ENCODE measurements at regions not wholly inside any gene's neighbourhood (a gene's known extent, or its start where the extent isn't known, plus 50 kb on each side); places are given as distances from the start of the nearest gene placed in this dataset.

DNA sequence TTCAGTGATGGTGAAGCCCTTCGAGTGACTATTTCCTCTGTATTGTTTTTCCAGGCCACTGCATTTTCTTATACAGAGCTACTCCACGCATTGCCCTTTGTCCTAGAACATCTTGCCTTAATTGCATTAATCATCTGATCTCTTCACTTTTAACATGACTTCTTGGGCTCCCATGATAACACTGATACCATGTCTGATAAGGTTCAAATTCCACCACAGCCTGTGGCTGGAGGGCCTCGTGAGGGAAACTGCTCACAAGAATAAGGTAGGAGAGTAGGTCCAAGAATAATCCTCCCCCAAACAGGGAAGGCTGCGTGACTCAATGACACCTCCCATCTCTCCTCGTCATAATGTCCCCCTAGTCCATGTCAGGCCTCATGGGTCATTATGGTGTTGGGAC lies 165.5 kb upstream of the ECI2 start:
- Histone ChIP-seq H3K27ac (ENCODE audit: insufficient read depth in 1 of 2, low read depth in 1 of 2, low read length in 2 of 2, poor library complexity in 1 of 2, severe bottlenecking in 2 of 2) (no peak overlapping the region), H3K4me3 (ENCODE audit: control insufficient read depth in 1 of 7, extremely low read depth in 1 of 7, insufficient read depth in 4 of 7, low read depth in 2 of 7, low read length in 6 of 7) (no peak overlapping the region), H3K27me3 (replicated peaks in 2 of 5; ENCODE audit: control insufficient read depth in 4 of 5, insufficient read depth in 5 of 5, low read length in 4 of 5) (no peaks in the 10 kb centered on the region), H3K9me3 (ENCODE audit: control extremely low read depth in 1 of 5, control insufficient read depth in 4 of 5, insufficient read depth in 2 of 5, low read depth in 1 of 5, low read length in 4 of 5) (peaks cover 0 to 18% (median 0%) of the 10 kb centered on the region in 5 experiments), H3K36me3 (ENCODE audit: control insufficient read depth in 4 of 4, insufficient read depth in 4 of 4, low read length in 3 of 4) (no peaks in the 10 kb centered on the region), H3K4me1 (ENCODE audit: control extremely low read depth in 1 of 4, control insufficient read depth in 4 of 4, insufficient read depth in 4 of 4, low read length in 3 of 4) (no peaks in the 10 kb centered on the region)
- WGBS (ENCODE audit: insufficient coverage), result 100% methylated on average over 2 of the region's 5 CpGs
- no peak for DNase-seq
- ChIA-PET POLR2A (no interaction called here), CTCF (no interaction called here)

DNA sequence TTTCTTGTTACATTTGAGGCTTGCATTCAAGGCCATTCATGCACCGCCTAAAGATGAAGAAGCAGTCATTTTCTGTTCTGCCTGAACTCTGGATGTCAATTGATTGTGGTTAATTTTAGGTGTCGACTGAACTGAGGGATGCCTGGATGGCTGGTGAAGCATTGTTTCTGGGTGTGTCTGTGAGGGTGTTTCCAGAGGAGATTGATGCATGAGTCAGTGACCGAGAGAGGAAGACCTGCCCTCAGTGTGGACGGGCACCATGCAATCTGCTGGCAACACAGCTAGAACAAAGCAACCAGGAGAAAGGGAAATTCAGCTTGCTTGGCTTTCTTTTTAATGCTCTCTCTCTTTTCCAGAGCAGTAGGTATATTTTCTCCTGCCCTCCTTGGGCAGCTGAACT lies 164.1 kb upstream of the ECI2 start:
- 94% methylated on average over 3 of the region's 4 CpGs for WGBS (ENCODE audit: insufficient coverage)

DNA sequence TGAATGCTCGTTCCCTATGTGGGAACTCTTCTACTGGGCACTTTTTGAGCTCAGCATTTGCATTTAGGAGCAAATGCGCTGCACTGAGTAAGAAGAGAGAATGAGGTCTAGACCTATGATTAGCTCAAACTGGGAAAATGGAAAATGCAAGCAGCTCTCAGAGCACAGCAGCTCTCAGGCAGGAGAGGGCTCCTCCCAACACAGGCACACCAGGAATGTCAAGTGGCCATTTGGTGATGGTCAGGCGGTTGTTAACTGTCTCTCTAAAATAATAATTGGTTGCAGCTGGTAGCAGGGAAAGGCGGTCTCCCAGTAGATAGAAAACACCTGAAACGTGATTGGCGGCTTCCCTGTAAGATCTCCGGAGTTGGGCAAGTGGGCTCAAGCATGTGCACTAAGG lies 162.0 kb upstream of the ECI2 start:
- H3K9me3 ChIP-seq (ENCODE audit: control extremely low read depth in 1 of 5, control insufficient read depth in 4 of 5, insufficient read depth in 2 of 5, low read depth in 1 of 5, low read length in 4 of 5), result peaks cover 0 to 18% (median 0%) of the 10 kb centered on the region in 5 experiments
- ChIA-PET CTCF (no interaction called here), POLR2A (no interaction called here)
- H3K4me1 ChIP-seq (ENCODE audit: control extremely low read depth in 1 of 4, control insufficient read depth in 4 of 4, insufficient read depth in 4 of 4, low read length in 3 of 4), result no peaks in the 10 kb centered on the region
- H3K4me3 ChIP-seq (ENCODE audit: control insufficient read depth in 1 of 7, extremely low read depth in 1 of 7, insufficient read depth in 4 of 7, low read depth in 2 of 7, low read length in 6 of 7), result no peak overlapping the region
- H3K27me3 ChIP-seq (replicated peaks in 2 of 5; ENCODE audit: control insufficient read depth in 4 of 5, insufficient read depth in 5 of 5, low read length in 4 of 5), result no peaks in the 10 kb centered on the region
- DNase-seq, result no peak
- WGBS (ENCODE audit: insufficient coverage), result 97% methylated on average over 7 of the region's 7 CpGs
- no peaks in the 10 kb centered on the region for H3K36me3 ChIP-seq (ENCODE audit: control insufficient read depth in 4 of 4, insufficient read depth in 4 of 4, low read length in 3 of 4)
- no peak overlapping the region for H3K27ac ChIP-seq (ENCODE audit: insufficient read depth in 1 of 2, low read depth in 1 of 2, low read length in 2 of 2, poor library complexity in 1 of 2, severe bottlenecking in 2 of 2)

More for the DNA sequence above, 164.1 kb upstream of the ECI2 start:
- Histone ChIP-seq H3K4me3 (ENCODE audit: control insufficient read depth in 1 of 7, extremely low read depth in 1 of 7, insufficient read depth in 4 of 7, low read depth in 2 of 7, low read length in 6 of 7) (no peak overlapping the region), H3K27me3 (replicated peaks in 2 of 5; ENCODE audit: control insufficient read depth in 4 of 5, insufficient read depth in 5 of 5, low read length in 4 of 5) (no peaks in the 10 kb centered on the region), H3K4me1 (ENCODE audit: control extremely low read depth in 1 of 4, control insufficient read depth in 4 of 4, insufficient read depth in 4 of 4, low read length in 3 of 4) (no peaks in the 10 kb centered on the region), H3K36me3 (ENCODE audit: control insufficient read depth in 4 of 4, insufficient read depth in 4 of 4, low read length in 3 of 4) (no peaks in the 10 kb centered on the region), H3K27ac (ENCODE audit: insufficient read depth in 1 of 2, low read depth in 1 of 2, low read length in 2 of 2, poor library complexity in 1 of 2, severe bottlenecking in 2 of 2) (no peak overlapping the region), H3K9me3 (ENCODE audit: control extremely low read depth in 1 of 5, control insufficient read depth in 4 of 5, insufficient read depth in 2 of 5, low read depth in 1 of 5, low read length in 4 of 5) (peaks cover 0 to 18% (median 0%) of the 10 kb centered on the region in 5 experiments)
- no peak for DNase-seq
- ChIA-PET CTCF (interaction anchor here (0.7 kb wide), 1 partner anchor 18 kb away, joined by 3 read pairs; no protein-coding TSS in a partner anchor), POLR2A (no interaction called here)

DNA sequence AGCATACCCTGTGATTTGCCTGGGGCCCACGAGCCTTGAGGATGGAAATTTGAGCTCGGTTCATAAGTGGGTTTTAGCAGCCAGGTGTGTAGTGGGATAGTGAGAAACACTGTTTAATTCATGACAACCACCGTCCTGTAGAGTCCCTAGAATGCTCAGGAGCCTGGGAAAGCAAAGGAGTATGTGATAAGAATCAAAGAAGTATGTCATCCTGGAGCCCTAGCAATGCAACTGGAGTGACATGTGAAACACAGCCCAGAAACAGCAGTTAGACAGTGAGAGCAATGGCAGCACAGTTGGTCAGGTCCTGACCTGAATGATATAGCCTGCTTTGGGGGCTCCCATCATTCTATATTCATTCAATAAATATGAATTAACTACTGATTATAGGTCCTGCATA lies 161.2 kb upstream of the ECI2 start:
- 69% methylated on average over 3 of the region's 3 CpGs for WGBS (ENCODE audit: insufficient coverage)
- DNase-seq, result no peak
- Histone ChIP-seq H3K36me3 (ENCODE audit: control insufficient read depth in 4 of 4, insufficient read depth in 4 of 4, low read length in 3 of 4) (no peaks in the 10 kb centered on the region), H3K27ac (ENCODE audit: insufficient read depth in 1 of 2, low read depth in 1 of 2, low read length in 2 of 2, poor library complexity in 1 of 2, severe bottlenecking in 2 of 2) (no peak overlapping the region), H3K4me3 (ENCODE audit: control insufficient read depth in 1 of 7, extremely low read depth in 1 of 7, insufficient read depth in 4 of 7, low read depth in 2 of 7, low read length in 6 of 7) (no peak overlapping the region), H3K4me1 (ENCODE audit: control extremely low read depth in 1 of 4, control insufficient read depth in 4 of 4, insufficient read depth in 4 of 4, low read length in 3 of 4) (no peaks in the 10 kb centered on the region), H3K27me3 (replicated peaks in 2 of 5; ENCODE audit: control insufficient read depth in 4 of 5, insufficient read depth in 5 of 5, low read length in 4 of 5) (no peaks in the 10 kb centered on the region), H3K9me3 (ENCODE audit: control extremely low read depth in 1 of 5, control insufficient read depth in 4 of 5, insufficient read depth in 2 of 5, low read depth in 1 of 5, low read length in 4 of 5) (peaks cover 0 to 18% (median 0%) of the 10 kb centered on the region in 5 experiments)
- ChIA-PET POLR2A (no interaction called here), CTCF (no interaction called here)

DNA sequence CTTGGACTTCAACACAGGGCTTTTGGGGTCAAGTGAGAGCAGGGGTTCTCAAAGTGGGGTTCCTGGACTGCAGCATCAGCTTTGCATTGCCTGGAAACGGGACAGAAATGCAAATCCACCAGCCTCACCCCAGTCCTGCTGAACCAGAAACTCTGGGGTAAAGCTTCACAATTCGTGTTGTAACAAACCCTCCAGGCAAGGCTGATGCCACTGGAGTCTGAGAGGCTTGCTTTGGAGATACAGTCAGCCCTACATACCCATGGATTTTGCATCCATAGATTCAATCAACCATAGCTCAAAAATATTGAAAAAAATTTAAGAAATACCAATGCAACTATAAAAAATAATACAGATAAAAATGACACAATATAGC lies 160.4 kb upstream of the ECI2 start:
- H3K36me3 ChIP-seq (ENCODE audit: control insufficient read depth in 4 of 4, insufficient read depth in 4 of 4, low read length in 3 of 4), result no peaks in the 10 kb centered on the region
- no peak overlapping the region for H3K27ac ChIP-seq (ENCODE audit: insufficient read depth in 1 of 2, low read depth in 1 of 2, low read length in 2 of 2, poor library complexity in 1 of 2, severe bottlenecking in 2 of 2)
- CTCF ChIA-PET, result no interaction called here
- H3K27me3 ChIP-seq (replicated peaks in 2 of 5; ENCODE audit: control insufficient read depth in 4 of 5, insufficient read depth in 5 of 5, low read length in 4 of 5), result no peaks in the 10 kb centered on the region
- H3K4me1 ChIP-seq (ENCODE audit: control extremely low read depth in 1 of 4, control insufficient read depth in 4 of 4, insufficient read depth in 4 of 4, low read length in 3 of 4), result no peaks in the 10 kb centered on the region
- H3K9me3 ChIP-seq (ENCODE audit: control extremely low read depth in 1 of 5, control insufficient read depth in 4 of 5, insufficient read depth in 2 of 5, low read depth in 1 of 5, low read length in 4 of 5), result peaks cover 0 to 18% (median 0%) of the 10 kb centered on the region in 5 experiments
- no peak overlapping the region for H3K4me3 ChIP-seq (ENCODE audit: control insufficient read depth in 1 of 7, extremely low read depth in 1 of 7, insufficient read depth in 4 of 7, low read depth in 2 of 7, low read length in 6 of 7)
- POLR2A ChIA-PET, result no interaction called here
- no peak for DNase-seq
- WGBS (ENCODE audit: insufficient coverage), result 67% methylated on average over 1 of the region's 2 CpGs

DNA sequence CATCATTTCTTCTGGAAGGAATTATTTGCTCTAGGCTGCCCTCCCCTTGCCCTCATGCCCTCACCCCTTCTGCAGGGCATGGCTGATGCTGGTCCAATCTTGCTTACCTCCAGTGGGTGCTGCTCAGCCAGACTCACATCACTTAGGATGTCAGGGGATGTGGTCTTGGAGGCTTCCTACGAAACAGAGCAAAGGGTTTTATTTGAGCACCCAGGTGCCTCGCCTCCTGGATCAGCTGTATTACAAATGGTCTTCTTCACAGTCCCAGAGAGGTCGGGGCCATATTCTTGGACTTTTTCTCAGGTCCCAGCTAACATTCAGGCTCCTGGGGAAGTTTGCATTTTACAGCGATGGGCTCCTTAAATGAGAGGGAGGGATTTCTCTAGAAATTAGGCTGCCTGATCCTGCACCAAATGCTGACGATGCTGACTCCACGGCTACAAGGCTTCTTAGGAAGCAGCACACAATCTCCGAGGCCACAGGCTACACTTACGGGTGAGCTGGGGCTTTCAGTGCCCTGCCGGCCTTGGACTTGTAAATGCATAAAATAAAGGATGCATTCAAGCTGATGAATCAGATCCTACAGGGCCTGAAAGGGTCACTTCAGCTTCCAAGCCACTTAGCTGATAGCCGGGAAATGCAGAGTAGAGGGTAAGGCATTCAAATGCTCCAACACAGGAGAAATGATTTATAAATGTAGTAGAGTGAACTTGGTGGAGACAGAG lies 159.8 kb upstream of the ECI2 start:
- no peak for DNase-seq
- peaks cover 0 to 18% (median 0%) of the 10 kb centered on the region in 5 experiments for H3K9me3 ChIP-seq (ENCODE audit: control extremely low read depth in 1 of 5, control insufficient read depth in 4 of 5, insufficient read depth in 2 of 5, low read depth in 1 of 5, low read length in 4 of 5)
- no peak overlapping the region for H3K4me3 ChIP-seq (ENCODE audit: control insufficient read depth in 1 of 7, extremely low read depth in 1 of 7, insufficient read depth in 4 of 7, low read depth in 2 of 7, low read length in 6 of 7)
- no peaks in the 10 kb centered on the region for H3K4me1 ChIP-seq (ENCODE audit: control extremely low read depth in 1 of 4, control insufficient read depth in 4 of 4, insufficient read depth in 4 of 4, low read length in 3 of 4)
- no peaks in the 10 kb centered on the region for H3K27me3 ChIP-seq (replicated peaks in 2 of 5; ENCODE audit: control insufficient read depth in 4 of 5, insufficient read depth in 5 of 5, low read length in 4 of 5)
- ChIA-PET POLR2A (no interaction called here), CTCF (no interaction called here)
- H3K27ac ChIP-seq (ENCODE audit: insufficient read depth in 1 of 2, low read depth in 1 of 2, low read length in 2 of 2, poor library complexity in 1 of 2, severe bottlenecking in 2 of 2), result no peak overlapping the region
- no peaks in the 10 kb centered on the region for H3K36me3 ChIP-seq (ENCODE audit: control insufficient read depth in 4 of 4, insufficient read depth in 4 of 4, low read length in 3 of 4)
- WGBS (ENCODE audit: insufficient coverage), result 97% methylated on average over 9 of the region's 10 CpGs

DNA sequence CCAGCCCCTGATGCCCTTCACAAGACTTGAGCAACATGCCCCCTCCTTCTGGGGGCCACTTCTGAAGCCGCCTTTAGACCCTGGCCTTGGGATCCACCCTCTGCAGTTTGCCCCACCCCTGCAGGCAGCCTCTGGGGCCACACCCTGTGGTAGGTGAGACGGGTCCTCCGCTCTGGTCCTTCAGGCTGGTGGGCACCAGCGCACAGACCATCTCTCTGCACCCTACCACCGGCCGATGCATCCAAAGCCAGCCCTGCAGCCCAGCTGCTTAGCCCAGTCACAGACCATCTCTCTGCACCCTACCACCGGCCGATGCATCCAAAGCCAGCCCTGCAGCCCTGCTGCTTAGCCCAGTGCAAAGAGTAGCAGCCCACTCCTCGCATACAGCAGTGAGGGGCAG lies 159.3 kb upstream of the ECI2 start:
- WGBS (ENCODE audit: insufficient coverage), result 88% methylated on average over 6 of the region's 9 CpGs
- ChIA-PET CTCF (no interaction called here), POLR2A (no interaction called here)

More for the DNA sequence above, 159.3 kb upstream of the ECI2 start:
- H3K4me3 ChIP-seq (ENCODE audit: control insufficient read depth in 1 of 7, extremely low read depth in 1 of 7, insufficient read depth in 4 of 7, low read depth in 2 of 7, low read length in 6 of 7), result no peak overlapping the region
- H3K4me1 ChIP-seq (ENCODE audit: control extremely low read depth in 1 of 4, control insufficient read depth in 4 of 4, insufficient read depth in 4 of 4, low read length in 3 of 4), result no peaks in the 10 kb centered on the region
- H3K36me3 ChIP-seq (ENCODE audit: control insufficient read depth in 4 of 4, insufficient read depth in 4 of 4, low read length in 3 of 4), result no peaks in the 10 kb centered on the region
- no peaks in the 10 kb centered on the region for H3K27me3 ChIP-seq (replicated peaks in 2 of 5; ENCODE audit: control insufficient read depth in 4 of 5, insufficient read depth in 5 of 5, low read length in 4 of 5)
- DNase-seq, result no peak
- H3K27ac ChIP-seq (ENCODE audit: insufficient read depth in 1 of 2, low read depth in 1 of 2, low read length in 2 of 2, poor library complexity in 1 of 2, severe bottlenecking in 2 of 2), result no peak overlapping the region
- peaks cover 0 to 18% (median 0%) of the 10 kb centered on the region in 5 experiments for H3K9me3 ChIP-seq (ENCODE audit: control extremely low read depth in 1 of 5, control insufficient read depth in 4 of 5, insufficient read depth in 2 of 5, low read depth in 1 of 5, low read length in 4 of 5)
